Astrocyte of the spinal cord (primary cell): ENCODE measurements at regions not wholly inside any gene's neighbourhood (a gene's known extent, or its start where the extent isn't known, plus 50 kb on each side); places are given as distances from the start of the nearest gene placed in this dataset.

Experiments
- DNase-seq: peaks from one replicate; pipeline ENCODE4 v3.0.0; 2011; ENCODE audit warnings: low read depth, low spot score
- H3K4me3 ChIP-seq: 2 replicates; pipeline ENCODE4 v1.5.1; 2011; ENCODE audit warnings: low read depth, mild to moderate bottlenecking, low read length, moderate library complexity
- in situ Hi-C: cut with HindIII; loops from 2 replicates; pipeline ENCODE4 v1.10.0; 2017; ENCODE audit warnings: low sequenced_read_pairs
- TF ChIP-seq, protein P1 (sequence below): IDR thresholded peaks from 2 replicates; pipeline ENCODE4 v1.5.1; 2012; ENCODE audit warnings: low read depth, mild to moderate bottlenecking, low read length, inconsistent platforms

DNA sequence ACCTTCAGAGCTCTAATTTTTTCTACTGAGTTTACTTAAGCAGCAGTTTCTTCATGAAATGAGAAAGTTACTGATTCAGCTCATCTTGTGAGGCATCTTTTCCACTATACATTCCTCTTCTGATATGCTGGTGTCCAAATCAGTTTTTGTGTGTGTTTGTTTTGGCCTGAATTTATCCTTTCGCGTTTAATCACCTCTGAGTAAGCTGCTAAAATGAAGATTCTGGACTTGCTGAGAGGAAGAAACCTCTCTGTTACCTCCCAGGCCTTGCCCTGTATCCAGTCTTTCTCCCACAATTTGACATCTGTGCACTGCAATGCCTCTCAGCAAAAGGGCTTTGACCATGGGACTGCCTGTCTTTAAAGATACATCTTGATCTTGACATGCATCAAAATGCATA, 536.2 kb upstream of the NRSN1 start:
- TF ChIP-seq, protein P1, sequence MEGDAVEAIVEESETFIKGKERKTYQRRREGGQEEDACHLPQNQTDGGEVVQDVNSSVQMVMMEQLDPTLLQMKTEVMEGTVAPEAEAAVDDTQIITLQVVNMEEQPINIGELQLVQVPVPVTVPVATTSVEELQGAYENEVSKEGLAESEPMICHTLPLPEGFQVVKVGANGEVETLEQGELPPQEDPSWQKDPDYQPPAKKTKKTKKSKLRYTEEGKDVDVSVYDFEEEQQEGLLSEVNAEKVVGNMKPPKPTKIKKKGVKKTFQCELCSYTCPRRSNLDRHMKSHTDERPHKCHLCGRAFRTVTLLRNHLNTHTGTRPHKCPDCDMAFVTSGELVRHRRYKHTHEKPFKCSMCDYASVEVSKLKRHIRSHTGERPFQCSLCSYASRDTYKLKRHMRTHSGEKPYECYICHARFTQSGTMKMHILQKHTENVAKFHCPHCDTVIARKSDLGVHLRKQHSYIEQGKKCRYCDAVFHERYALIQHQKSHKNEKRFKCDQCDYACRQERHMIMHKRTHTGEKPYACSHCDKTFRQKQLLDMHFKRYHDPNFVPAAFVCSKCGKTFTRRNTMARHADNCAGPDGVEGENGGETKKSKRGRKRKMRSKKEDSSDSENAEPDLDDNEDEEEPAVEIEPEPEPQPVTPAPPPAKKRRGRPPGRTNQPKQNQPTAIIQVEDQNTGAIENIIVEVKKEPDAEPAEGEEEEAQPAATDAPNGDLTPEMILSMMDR: no peak
- H3K4me3 ChIP-seq: no peak overlapping the region
- no peak for DNase-seq
- in situ Hi-C loops: no loop called here

DNA sequence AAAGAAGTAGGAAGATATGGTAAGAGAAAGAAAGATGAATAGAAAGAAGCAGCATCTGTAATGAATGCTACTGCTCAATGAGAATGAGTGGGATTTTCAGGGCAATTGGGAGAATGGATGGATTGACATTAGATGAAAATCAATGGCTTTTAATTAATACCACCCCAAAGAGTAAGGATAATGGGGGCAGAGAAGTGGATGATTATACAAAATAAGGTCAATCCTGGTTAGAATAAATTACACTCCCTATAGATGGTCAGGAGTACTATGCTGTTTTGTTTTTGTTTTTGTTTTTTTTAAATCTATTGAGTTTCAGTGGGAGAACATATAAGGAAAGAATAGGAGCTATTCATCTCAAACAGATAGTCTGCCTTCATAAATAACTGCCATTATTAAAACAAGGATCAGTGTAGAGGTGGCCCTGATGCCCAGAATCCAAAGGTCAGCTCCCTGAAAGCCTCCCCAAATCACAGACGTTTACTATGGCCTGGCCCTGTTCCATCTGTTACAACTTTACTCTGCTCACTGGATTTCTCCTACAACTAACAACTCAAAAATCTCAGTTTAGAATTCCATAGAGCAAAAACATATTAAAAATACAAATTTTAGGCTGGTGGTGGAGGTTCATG, 535.4 kb upstream of the NRSN1 start:
- TF ChIP-seq, protein P1: no peak
- in situ Hi-C loops: no loop called here
- DNase-seq: no peak
- no peak overlapping the region for H3K4me3 ChIP-seq

DNA sequence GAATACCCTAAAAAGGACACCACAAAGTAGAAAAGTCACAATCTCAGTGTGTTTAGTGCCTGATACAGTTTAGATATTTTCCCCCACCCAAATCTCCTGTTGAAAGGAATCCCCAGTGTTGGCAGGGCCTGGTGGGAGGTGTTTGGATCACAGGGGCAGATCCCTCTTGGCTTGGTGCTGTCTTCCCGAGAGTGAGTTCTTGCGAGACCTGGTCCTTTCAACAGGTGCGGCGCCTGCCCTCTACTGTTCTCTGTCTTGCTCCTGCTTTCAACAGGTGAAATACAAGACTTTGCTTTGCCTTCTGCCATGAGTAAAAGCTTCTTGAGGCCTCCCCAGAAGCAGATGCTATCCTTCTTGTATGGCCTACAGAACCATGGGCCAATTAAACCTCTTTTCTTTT, 534.3 kb upstream of the NRSN1 start:
- DNase-seq: no peak
- TF ChIP-seq, protein P1: no peak
- H3K4me3 ChIP-seq: no peak overlapping the region
- in situ Hi-C loops: no loop called here

DNA sequence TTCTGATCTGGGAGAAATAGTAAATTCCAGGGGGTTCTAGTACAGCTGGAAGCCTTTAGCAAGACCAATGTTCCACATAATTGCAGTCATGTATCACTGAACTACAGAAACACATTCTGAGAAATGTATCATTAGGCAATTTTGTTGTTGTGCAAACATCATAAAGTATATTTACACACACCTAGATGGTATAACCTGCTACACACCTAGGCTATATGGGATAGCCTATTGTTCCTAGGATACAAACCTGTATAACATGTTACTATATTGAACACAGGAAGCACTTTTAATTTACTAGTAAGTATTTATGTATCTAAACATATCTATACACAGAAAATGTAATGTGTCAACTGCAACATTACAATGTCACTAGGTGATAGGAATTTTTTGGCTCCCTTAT, 525.9 kb upstream of the NRSN1 start:
- DNase-seq: no peak
- in situ Hi-C loops: no loop called here
- TF ChIP-seq, protein P1: no peak
- no peak overlapping the region for H3K4me3 ChIP-seq

DNA sequence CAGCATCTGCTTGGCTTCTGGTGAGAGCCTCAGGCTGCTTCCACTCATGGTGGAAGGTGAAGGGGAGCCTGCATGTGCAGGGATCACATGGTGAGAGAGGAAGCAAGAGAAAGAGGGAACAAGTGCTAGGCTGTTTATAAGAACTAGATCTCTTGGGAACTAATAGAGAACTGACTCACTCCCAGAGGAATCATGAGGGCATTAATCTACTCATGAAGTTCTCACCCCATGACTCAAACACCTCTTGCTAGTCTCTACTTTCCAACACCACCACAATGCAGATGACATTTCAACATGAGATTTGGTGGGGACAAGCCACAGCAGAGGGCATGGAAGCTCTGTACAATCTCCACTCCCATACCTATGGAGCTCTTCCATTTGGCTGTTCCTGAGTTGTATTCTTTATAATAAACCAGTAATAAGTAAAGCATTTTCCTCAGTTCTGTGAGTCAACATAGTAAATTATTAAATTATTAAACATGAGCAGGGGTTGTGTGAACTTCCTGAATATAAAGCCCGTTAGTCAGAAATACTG, 524.1 kb upstream of the NRSN1 start:
- TF ChIP-seq, protein P1: no peak
- in situ Hi-C loops: no loop called here
- no peak overlapping the region for H3K4me3 ChIP-seq
- DNase-seq: no peak

DNA sequence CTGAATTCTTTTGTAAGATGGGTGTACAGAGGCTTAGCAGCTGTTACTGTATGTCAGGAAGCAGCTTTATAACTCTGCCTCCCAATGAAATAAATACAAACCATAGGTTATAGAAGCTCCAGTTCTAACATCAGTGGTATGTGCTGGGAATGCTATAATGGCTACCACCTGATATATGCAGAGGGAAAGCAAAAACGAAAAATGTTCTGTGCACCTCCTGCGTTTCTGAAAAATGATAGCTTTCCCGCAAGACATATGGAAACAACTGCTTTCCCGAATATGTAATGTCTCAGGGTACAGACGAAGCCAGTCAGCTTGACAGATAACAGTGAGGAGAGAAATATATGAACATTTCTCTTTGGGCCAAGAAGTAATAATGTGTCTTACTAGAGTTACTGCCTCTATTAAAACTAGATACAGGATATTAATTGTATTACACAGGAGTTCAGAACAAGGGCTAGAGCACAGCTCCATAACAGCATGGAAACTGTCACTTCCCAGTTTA, 517.0 kb upstream of the NRSN1 start:
- H3K4me3 ChIP-seq: no peak overlapping the region
- no peak for DNase-seq
- TF ChIP-seq, protein P1: no peak
- in situ Hi-C loops: no loop called here
